ENCODE measurements at regions not wholly inside any gene's neighbourhood (a gene's known extent, or its start where the extent isn't known, plus 50 kb on each side); places are given as distances from the start of the nearest gene placed in this dataset.

GRCh38 chr11:81422402-81422801 is 1311.3 kb downstream of the FAM181B start:
- no peak for DNase-seq (ENCODE audit: extremely low read depth, low read depth)
- no peak for TF ChIP-seq CTCF (IDR thresholded peaks at IDR 0.05; ENCODE audit: low read depth, low read length)

GRCh38 chr11:81421251-81421860 is 1312.3 kb downstream of the FAM181B start:
- no peak for TF ChIP-seq CTCF (IDR thresholded peaks at IDR 0.05; ENCODE audit: low read depth, low read length)
- no peak for DNase-seq (ENCODE audit: extremely low read depth, low read depth)

GRCh38 chr11:81420668-81421250 is 1312.9 kb downstream of the FAM181B start:
- no peak for TF ChIP-seq CTCF (IDR thresholded peaks at IDR 0.05; ENCODE audit: low read depth, low read length)
- DNase-seq (ENCODE audit: extremely low read depth, low read depth), result no peak

- DNase-seq (ENCODE audit: extremely low read depth, low read depth), result no peak
- no peak for TF ChIP-seq CTCF (IDR thresholded peaks at IDR 0.05; ENCODE audit: low read depth, low read length)
Measured at GRCh38 chr11:81397316-81397715, 1336.3 kb downstream of the FAM181B start.

- no peak for DNase-seq (ENCODE audit: extremely low read depth, low read depth)
- no peak for TF ChIP-seq CTCF (IDR thresholded peaks at IDR 0.05; ENCODE audit: low read depth, low read length)
Measured at GRCh38 chr11:81394311-81394710, 1339.4 kb downstream of the FAM181B start.

GRCh38 chr11:81388326-81388725 is 1345.3 kb downstream of the FAM181B start:
- no peak for DNase-seq (ENCODE audit: extremely low read depth, low read depth)
- no peak for TF ChIP-seq CTCF (IDR thresholded peaks at IDR 0.05; ENCODE audit: low read depth, low read length)

- DNase-seq (ENCODE audit: extremely low read depth, low read depth), result no peak
- TF ChIP-seq CTCF (IDR thresholded peaks at IDR 0.05; ENCODE audit: low read depth, low read length), result no peak
Measured at GRCh38 chr11:81380395-81380794, 1353.3 kb downstream of the FAM181B start.

Measured in AG09319 (cell line).